ENCODE measurements at regions not wholly inside any gene's neighbourhood (a gene's known extent, or its start where the extent isn't known, plus 50 kb on each side); places are given as distances from the start of the nearest gene placed in this dataset.

- H3K27me3 ChIP-seq (ENCODE audit: insufficient read depth, low read depth, low read length): no peaks in the 10 kb centered on the region
- H3K36me3 ChIP-seq (ENCODE audit: insufficient read depth, low read length): no peaks in the 10 kb centered on the region
- TF ChIP-seq EP300 (conservative IDR thresholded peaks at IDR 0.05; ENCODE audit: poor library complexity, severe bottlenecking): no peak
- TF ChIP-seq RAD21 (conservative IDR thresholded peaks at IDR 0.05): no peak
- TF ChIP-seq CTCF (IDR thresholded peaks at IDR 0.05; ENCODE audit: poor library complexity, severe bottlenecking): no peak
- no peak for TF ChIP-seq SMC3 (conservative IDR thresholded peaks at IDR 0.05; ENCODE audit: poor library complexity)
- TF ChIP-seq MXI1 (conservative IDR thresholded peaks at IDR 0.05; ENCODE audit: poor library complexity, severe bottlenecking): no peak
- TF ChIP-seq TAF1 (IDR thresholded peaks at IDR 0.05; ENCODE audit: low read depth): no peak
- TF ChIP-seq POLR2AphosphoS5 (IDR thresholded peaks at IDR 0.05): no peak
- TF ChIP-seq EZH2 (IDR thresholded peaks at IDR 0.05; ENCODE audit: borderline replicate concordance, insufficient read depth, low read length, poor library complexity, severe bottlenecking): no peak
- TF ChIP-seq REST (IDR thresholded peaks at IDR 0.05; ENCODE audit: borderline replicate concordance): no peak
- H3K27ac ChIP-seq (ENCODE audit: low read length): no peak overlapping the region
- no peak overlapping the region for H3K4me2 ChIP-seq (ENCODE audit: low read length)
- H3K79me2 ChIP-seq (replicated peaks; ENCODE audit: insufficient read depth, low read length): no peaks in the 10 kb centered on the region
- H3K4me3 ChIP-seq (ENCODE audit: low read length): no peak overlapping the region
- no peaks in the 10 kb centered on the region for H3F3A ChIP-seq (ENCODE audit: insufficient read depth, low read length, poor library complexity, severe bottlenecking)
- no peaks in the 10 kb centered on the region for H3K9me3 ChIP-seq (ENCODE audit: low read length)
- no peaks in the 10 kb centered on the region for H4K20me1 ChIP-seq (ENCODE audit: insufficient read depth)
- no peak overlapping the region for H2AFZ ChIP-seq (ENCODE audit: low read depth, low read length)
- H3K9me2 ChIP-seq (ENCODE audit: insufficient read depth, low read length): no peaks in the 10 kb centered on the region
- no peak overlapping the region for H3K9ac ChIP-seq (ENCODE audit: low read length)
Measured at GRCh38 chr7:25684360-25684759, 456.1 kb upstream of the NPVF start.

GRCh38 chr7:25686493-25686892, 458.2 kb upstream of the NPVF start:
- H3K9ac ChIP-seq (ENCODE audit: low read length): no peak overlapping the region
- H3K4me2 ChIP-seq (ENCODE audit: low read length): no peak overlapping the region
- no peaks in the 10 kb centered on the region for H3K27me3 ChIP-seq (ENCODE audit: insufficient read depth, low read depth, low read length)
- H3K36me3 ChIP-seq (ENCODE audit: insufficient read depth, low read length): no peaks in the 10 kb centered on the region
- H3K27ac ChIP-seq (ENCODE audit: low read length): no peak overlapping the region
- no peak overlapping the region for H3K4me3 ChIP-seq (ENCODE audit: low read length)
- H3F3A ChIP-seq (ENCODE audit: insufficient read depth, low read length, poor library complexity, severe bottlenecking): no peaks in the 10 kb centered on the region
- H3K9me2 ChIP-seq (ENCODE audit: insufficient read depth, low read length): no peaks in the 10 kb centered on the region
- no peaks in the 10 kb centered on the region for H3K9me3 ChIP-seq (ENCODE audit: low read length)
- no peaks in the 10 kb centered on the region for H3K79me2 ChIP-seq (replicated peaks; ENCODE audit: insufficient read depth, low read length)
- no peaks in the 10 kb centered on the region for H4K20me1 ChIP-seq (ENCODE audit: insufficient read depth)
- no peak overlapping the region for H2AFZ ChIP-seq (ENCODE audit: low read depth, low read length)
- TF ChIP-seq RAD21 (conservative IDR thresholded peaks at IDR 0.05): no peak
- TF ChIP-seq POLR2AphosphoS5 (IDR thresholded peaks at IDR 0.05): no peak
- TF ChIP-seq CTCF (IDR thresholded peaks at IDR 0.05; ENCODE audit: poor library complexity, severe bottlenecking): no peak
- TF ChIP-seq EP300 (conservative IDR thresholded peaks at IDR 0.05; ENCODE audit: poor library complexity, severe bottlenecking): no peak
- TF ChIP-seq MXI1 (conservative IDR thresholded peaks at IDR 0.05; ENCODE audit: poor library complexity, severe bottlenecking): no peak
- no peak for TF ChIP-seq TAF1 (IDR thresholded peaks at IDR 0.05; ENCODE audit: low read depth)
- no peak for TF ChIP-seq SMC3 (conservative IDR thresholded peaks at IDR 0.05; ENCODE audit: poor library complexity)
- TF ChIP-seq REST (IDR thresholded peaks at IDR 0.05; ENCODE audit: borderline replicate concordance): no peak
- no peak for TF ChIP-seq EZH2 (IDR thresholded peaks at IDR 0.05; ENCODE audit: borderline replicate concordance, insufficient read depth, low read length, poor library complexity, severe bottlenecking)

Data from neural cell (in vitro differentiated cells).